K562 (cell line): ENCODE measurements at regions not wholly inside any gene's neighbourhood (a gene's known extent, or its start where the extent isn't known, plus 50 kb on each side); places are given as distances from the start of the nearest gene placed in this dataset.

Source experiments
- ATAC-seq: fragments of 200-7000 bp; cut with Tn5 transposase; 3 replicates; pipeline ENCODE4 v1.9.1; 2020; ENCODE audit warnings: moderate library complexity
- BruUV-seq: library from RNA; stranded (reverse); fragments of 400-500 nt; replicated peaks from 2 replicates; lab custom pipeline; 2021; lab: Mats Ljungman, UMichigan
- CTCF ChIA-PET: fragments of 300-600 bp; formaldehyde crosslinking; extraction: SDS; loops from one replicate; lab custom pipeline; 2021; ENCODE audit warnings: low intra/inter-chr PET ratio; lab: Yijun Ruan, JAX
- POLR2A ChIA-PET: fragments of 300-600, 350-650 bp; sonication (Branson Sonifier 250); formaldehyde crosslinking; extraction: SDS; loops from one replicate; lab custom pipeline; 2021; ENCODE audit warnings: antibody characterized with exemption, inconsistent platforms; lab: Yijun Ruan, JAX
- DNase-seq, 4 experiments: peaks; one replicate each; pipeline versions ENCODE4 v3.0.0 to v3.0.0-alpha.2; 2011 to 2018; ENCODE audit warnings: low spot score in 3 of 4, mixed read lengths in 3 of 4; ENCODE audit errors: extremely low read depth in 1 of 4
- FAIRE-seq: peaks from 2 replicates; lab custom pipeline; 2011; peaks lifted over from hg19 to GRCh38; lab: Jason Lieb, UNC
- H2AFZ ChIP-seq: 2 replicates; pipeline ENCODE4 v1.6.0; 2011; ENCODE audit warnings: low read depth, low read length, control low read depth, inconsistent platforms
- H3K27ac ChIP-seq: fragments of 200-600 bp; 3 replicates; pipeline ENCODE4 v1.8.0; 2011; ENCODE audit warnings: low read depth, mild to moderate bottlenecking, control low read depth, inconsistent platforms, low read length, moderate library complexity, mixed read lengths; ENCODE audit errors: extremely low read depth
- H3K27me3 ChIP-seq, 2 experiments: fragments of 300-600 bp in 1 of 2; 2 replicates in 1 of 2; 3 replicates in 1 of 2; pipeline versions ENCODE4 v1.6.0 to v1.8.0; 2011; ENCODE audit warnings: inconsistent platforms in 2 of 2, low read length in 2 of 2, mild to moderate bottlenecking in 1 of 2, mixed read lengths in 1 of 2, moderate library complexity in 1 of 2; ENCODE audit not compliant: control insufficient read depth in 2 of 2, insufficient read depth in 2 of 2
- H3K36me3 ChIP-seq: fragments of 300-600 bp; 3 replicates; pipeline ENCODE4 v1.8.0; 2011; ENCODE audit warnings: mild to moderate bottlenecking, low read length, inconsistent platforms; ENCODE audit not compliant: control insufficient read depth, insufficient read depth
- H3K4me1 ChIP-seq, 2 experiments: fragments of 200-600 bp in 1 of 2; replicated peaks in 1 of 2; 2 replicates in 1 of 2; 3 replicates in 1 of 2; pipeline versions ENCODE4 v1.5.1 to v1.8.0; 2011; ENCODE audit warnings: inconsistent platforms in 2 of 2, low read length in 2 of 2, mild to moderate bottlenecking in 1 of 2, mixed read lengths in 1 of 2, moderate library complexity in 1 of 2; ENCODE audit not compliant: control insufficient read depth in 2 of 2, insufficient read depth in 2 of 2
- H3K4me2 ChIP-seq: 2 replicates; pipeline ENCODE4 v1.6.1; 2011; ENCODE audit warnings: low read length, control low read depth, inconsistent platforms, mixed read lengths; ENCODE audit not compliant: insufficient read depth
- H3K4me3 ChIP-seq: fragments of 200-600 bp; sonication (generic), shearing (Covaris generic); 2 replicates; pipeline ENCODE4 v1.5.1; 2016; ENCODE audit warnings: control low read depth, inconsistent platforms
- H3K79me2 ChIP-seq: fragments of 200-600 bp; 3 replicates; pipeline ENCODE4 v1.8.0; 2011; ENCODE audit warnings: low read length, inconsistent platforms; ENCODE audit not compliant: control insufficient read depth, insufficient read depth
- H3K9ac ChIP-seq, 2 experiments: 2 replicates each; pipeline versions ENCODE4 v1.6.0 to v1.6.1; 2011; ENCODE audit warnings: low read depth in 2 of 2, low read length in 2 of 2, control low read depth in 1 of 2, inconsistent platforms in 1 of 2, mild to moderate bottlenecking in 1 of 2, mixed read lengths in 1 of 2; ENCODE audit not compliant: insufficient read depth in 1 of 2
- H3K9me1 ChIP-seq: one replicate; pipeline ENCODE4 v1.6.0; 2011; ENCODE audit warnings: inconsistent platforms, mild to moderate bottlenecking, low read length, moderate library complexity; ENCODE audit not compliant: control insufficient read depth, insufficient read depth
- H3K9me3 ChIP-seq: replicated peaks from 2 replicates; pipeline ENCODE4 v1.5.1; 2011; ENCODE audit warnings: low read depth, low read length, inconsistent platforms; ENCODE audit not compliant: control insufficient read depth, insufficient read depth
- H4K20me1 ChIP-seq: replicated peaks from 2 replicates; pipeline ENCODE4 v1.6.1; 2011; ENCODE audit warnings: low read length, inconsistent platforms, mixed read lengths; ENCODE audit not compliant: control insufficient read depth, insufficient read depth
- CBX2 ChIP-seq: fragments of 200-600 bp; sonication (generic); IDR thresholded peaks from one replicate; pipeline ENCODE4 v1.6.1; 2012; ENCODE audit warnings: mild to moderate bottlenecking, low read length, inconsistent platforms; ENCODE audit not compliant: insufficient read depth, poor library complexity, severe bottlenecking
- CUX1 ChIP-seq: fragments of 200-800 bp; sonication (Bioruptor generic); IDR thresholded peaks from 2 replicates; pipeline ENCODE4 v1.6.1; 2016; ENCODE audit warnings: missing genetic modification characterization, missing compliant biosample characterization
- FOXP4 ChIP-seq: sonication (generic); formaldehyde crosslinking; IDR thresholded peaks from 2 replicates; pipeline ENCODE4 v1.8.0; 2022; ENCODE audit warnings: mild to moderate bottlenecking, missing genetic modification reagents, borderline replicate concordance
- HOMEZ ChIP-seq: fragments of 250-450 bp; sonication (Bioruptor Pico); IDR thresholded peaks from 2 replicates; pipeline ENCODE4 v1.4.0; 2020; ENCODE audit warnings: mild to moderate bottlenecking, moderate library complexity
- ZC3H8 ChIP-seq: fragments of 450-650 bp; IDR thresholded peaks from 2 replicates; pipeline ENCODE4 v1.6.1; 2017
- ZNF518B ChIP-seq: fragments of 250-450 bp; sonication (Bioruptor Pico); IDR thresholded peaks from 2 replicates; pipeline ENCODE4 v1.5.0; 2021; ENCODE audit warnings: mild to moderate bottlenecking, moderate library complexity
- WGBS: fragments of 100-300 bp; shearing (Covaris generic); methylation state at CpG from one replicate; pipeline ENCODE4 v1.1.6; 2016; ENCODE audit warnings: low coverage, mixed read lengths; ENCODE audit not compliant: insufficient coverage; ENCODE audit errors: missing lambda C conversion rate; 5-methylcytosine and 5-hydroxymethylcytosine counted together
- in situ Hi-C: fragments of 300-500 bp; cut with MboI; formaldehyde crosslinking; loops from 4 replicates; pipeline ENCODE4 v1.15.0; 2018; ENCODE audit warnings: inconsistent platforms, mixed read lengths
- intact Hi-C: fragments of 100-400 bp; cut with micrococcal nuclease; formaldehyde crosslinking; loops from 2 replicates; pipeline ENCODE4 v1.14.2; 2022

GRCh38 chr11:95487938-95488337 is 256.9 kb upstream of the SESN3 start:
- in situ Hi-C loops: no loop called here
- 6% methylated on average over 5 of the region's 5 CpGs for WGBS

More at GRCh38 chr11:95487938-95488337, 256.9 kb upstream of the SESN3 start:
- peaks cover 3 to 8% of the 10 kb centered on the region in 2 experiments; a peak in 3 of 5 replicates for H3K27me3 ChIP-seq
- H3K4me3 ChIP-seq: no peak overlapping the region
- no peaks in the 10 kb centered on the region for H3K36me3 ChIP-seq
- H3K4me1 ChIP-seq: no peaks in the 10 kb centered on the region
- ChIA-PET POLR2A (no interaction called here), CTCF (no interaction called here)
- intact Hi-C loops: no loop called here
- H3K27ac ChIP-seq: no peak overlapping the region
- H3K9me3 ChIP-seq: no peaks in the 10 kb centered on the region
- TF ChIP-seq CUX1 (CRISPR knock-in tag): no peak
- no peak for TF ChIP-seq CBX2
- TF ChIP-seq HOMEZ (CRISPR knock-in tag): no peak
- TF ChIP-seq ZC3H8: no peak
- no peak for TF ChIP-seq ZNF518B (CRISPR knock-in tag)
- no peak for TF ChIP-seq FOXP4 (CRISPR knock-in tag)
- no peaks in the 10 kb centered on the region for H3K79me2 ChIP-seq
- no peaks in the 10 kb centered on the region for H3K9me1 ChIP-seq
- no peak for ATAC-seq
- no TSS peak for BruUV-seq
- FAIRE-seq: no peak
- no peaks in the 10 kb centered on the region for H4K20me1 ChIP-seq
- no peak overlapping the region for H3K4me2 ChIP-seq
- no peak for DNase-seq
- H2AFZ ChIP-seq: no peak overlapping the region
- H3K9ac ChIP-seq: no peak overlapping the region
